LNCaP clone FGC (cell line): ENCODE measurements at regions not wholly inside any gene's neighbourhood (a gene's known extent, or its start where the extent isn't known, plus 50 kb on each side); places are given as distances from the start of the nearest gene placed in this dataset.

Source experiments
- DNase-seq: peaks from one replicate; pipeline ENCODE4 v3.0.0-alpha.2; 2011; ENCODE audit warnings: low read depth
- H3K4me3 ChIP-seq: 2 replicates; pipeline ENCODE4 v1.5.1; 2011; ENCODE audit warnings: mild to moderate bottlenecking, low read depth, low read length, control low read depth
- CTCF ChIP-seq: IDR thresholded peaks from 2 replicates; pipeline ENCODE4 v1.5.1; 2012; ENCODE audit warnings: mild to moderate bottlenecking; ENCODE audit not compliant: control insufficient read depth, insufficient read depth; ENCODE audit errors: extremely low read depth

- DNase-seq, result no peak
- H3K4me3 ChIP-seq, result no peak overlapping the region
- TF ChIP-seq CTCF, result no peak
These were observed 148.1 kb upstream of the SERPINE2 start for GRCh38 chr2:224187220-224187619.

- no peak for TF ChIP-seq CTCF
- DNase-seq, result no peak
- H3K4me3 ChIP-seq, result no peak overlapping the region
These were observed 146.0 kb upstream of the SERPINE2 start for GRCh38 chr2:224185023-224185601.

- no peak for DNase-seq
- no peak for TF ChIP-seq CTCF
- no peak overlapping the region for H3K4me3 ChIP-seq
These were observed 144.0 kb upstream of the SERPINE2 start for GRCh38 chr2:224183086-224183485.

GRCh38 chr2:224182498-224182897 is 143.4 kb upstream of the SERPINE2 start:
- no peak for DNase-seq

GRCh38 chr2:224181534-224182155 is 142.6 kb upstream of the SERPINE2 start:
- no peak overlapping the region for H3K4me3 ChIP-seq
- DNase-seq, result no peak
- no peak for TF ChIP-seq CTCF

More at GRCh38 chr2:224182498-224182897, 143.4 kb upstream of the SERPINE2 start:
- no peak for TF ChIP-seq CTCF
- H3K4me3 ChIP-seq, result no peak overlapping the region

GRCh38 chr2:224180810-224181209 is 141.7 kb upstream of the SERPINE2 start:
- no peak for DNase-seq
- H3K4me3 ChIP-seq, result no peak overlapping the region
- no peak for TF ChIP-seq CTCF

GRCh38 chr2:224178056-224178455 is 139.0 kb upstream of the SERPINE2 start:
- DNase-seq, result no peak
- no peak overlapping the region for H3K4me3 ChIP-seq
- no peak for TF ChIP-seq CTCF
